Peyer's patch (tissue), 4 donors: ENCODE measurements at regions not wholly inside any gene's neighbourhood (a gene's known extent, or its start where the extent isn't known, plus 50 kb on each side); places are given as distances from the start of the nearest gene placed in this dataset.

Source experiments
- POLR2A ChIP-seq, 2 donors: fragments of 450-650 bp; IDR thresholded peaks; one replicate each; pipeline ENCODE4 v1.5.1; 2017; ENCODE audit warnings: antibody characterized with exemption in 2 of 2, mild to moderate bottlenecking in 2 of 2, moderate library complexity in 2 of 2
- TF ChIP-seq, protein P1 (sequence below), 6 experiments: fragments of 450-650 bp in 4 of 6; fragments of 200-600 bp in 2 of 6; sonication (generic) in 1 of 6; IDR thresholded peaks; one replicate each; pipeline ENCODE4 v1.5.1; 2017 to 2019; ENCODE audit warnings: antibody characterized with exemption in 6 of 6, mild to moderate bottlenecking in 3 of 6, moderate library complexity in 1 of 6

- TF ChIP-seq, protein P1, sequence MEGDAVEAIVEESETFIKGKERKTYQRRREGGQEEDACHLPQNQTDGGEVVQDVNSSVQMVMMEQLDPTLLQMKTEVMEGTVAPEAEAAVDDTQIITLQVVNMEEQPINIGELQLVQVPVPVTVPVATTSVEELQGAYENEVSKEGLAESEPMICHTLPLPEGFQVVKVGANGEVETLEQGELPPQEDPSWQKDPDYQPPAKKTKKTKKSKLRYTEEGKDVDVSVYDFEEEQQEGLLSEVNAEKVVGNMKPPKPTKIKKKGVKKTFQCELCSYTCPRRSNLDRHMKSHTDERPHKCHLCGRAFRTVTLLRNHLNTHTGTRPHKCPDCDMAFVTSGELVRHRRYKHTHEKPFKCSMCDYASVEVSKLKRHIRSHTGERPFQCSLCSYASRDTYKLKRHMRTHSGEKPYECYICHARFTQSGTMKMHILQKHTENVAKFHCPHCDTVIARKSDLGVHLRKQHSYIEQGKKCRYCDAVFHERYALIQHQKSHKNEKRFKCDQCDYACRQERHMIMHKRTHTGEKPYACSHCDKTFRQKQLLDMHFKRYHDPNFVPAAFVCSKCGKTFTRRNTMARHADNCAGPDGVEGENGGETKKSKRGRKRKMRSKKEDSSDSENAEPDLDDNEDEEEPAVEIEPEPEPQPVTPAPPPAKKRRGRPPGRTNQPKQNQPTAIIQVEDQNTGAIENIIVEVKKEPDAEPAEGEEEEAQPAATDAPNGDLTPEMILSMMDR (IDR thresholded peaks at IDR 0.05), result no peak
- TF ChIP-seq POLR2A (IDR thresholded peaks at IDR 0.05), result no peak
Measured at GRCh38 chr5:6843821-6844220, 130.6 kb downstream of the TENT4A start.
